ENCODE measurements at regions not wholly inside any gene's neighbourhood (a gene's known extent, or its start where the extent isn't known, plus 50 kb on each side); places are given as distances from the start of the nearest gene placed in this dataset.
"Not testable (repeated sequence)": the region's sequence is repeated elsewhere in the genome, so short reads cannot be mapped to it uniquely, and the experiment has no call there.

GRCh38 chr6:94213226-94213625, 793.9 kb upstream of the EPHA7 start:
- DNase-seq = no peak

DNA sequence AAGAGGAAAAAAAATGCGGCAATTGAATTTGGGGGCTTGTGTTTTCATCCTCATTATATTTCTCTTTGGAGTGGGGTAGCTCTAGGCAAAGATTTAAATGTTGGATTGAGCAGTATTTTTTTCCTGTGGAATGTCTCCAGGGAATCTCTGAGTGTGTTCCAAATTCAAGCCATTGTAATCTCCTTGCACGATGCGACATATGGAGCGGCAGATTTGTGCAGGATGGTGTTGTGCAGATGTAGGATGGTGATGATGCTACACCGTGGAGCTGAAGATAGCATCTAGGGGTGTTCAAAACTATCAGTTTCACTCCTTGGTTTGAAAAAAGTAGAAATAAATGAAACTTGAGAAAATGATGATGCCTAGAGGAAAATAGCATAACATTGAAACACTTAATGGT, 777.5 kb upstream of the EPHA7 start:
- no peak for DNase-seq

GRCh38 chr6:94190030-94190429, 770.7 kb upstream of the EPHA7 start:
- no peak for DNase-seq

- no peak for DNase-seq
Observed at GRCh38 chr6:94184666-94185464, 765.5 kb upstream of the EPHA7 start.

DNA sequence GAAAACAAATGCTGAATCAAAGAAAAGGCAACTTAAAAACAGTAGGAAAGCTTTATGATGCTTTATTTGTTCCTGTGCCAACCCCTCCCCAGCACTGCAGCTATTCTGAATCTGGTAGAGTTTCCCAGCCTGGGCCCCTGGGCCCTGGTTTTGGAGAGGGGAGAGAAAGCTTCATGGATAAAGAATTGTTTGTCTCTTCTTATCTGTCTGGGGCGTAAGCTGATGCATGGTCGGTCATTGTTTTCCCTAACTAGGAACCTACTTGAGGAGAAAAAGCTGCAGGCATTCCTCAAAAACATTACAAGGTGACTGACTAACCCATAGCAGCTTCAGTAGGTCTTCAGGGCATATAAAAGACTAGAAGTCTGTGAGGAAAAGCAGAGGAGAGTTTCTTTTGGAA, 758.1 kb upstream of the EPHA7 start:
- DNase-seq = no peak

DNA sequence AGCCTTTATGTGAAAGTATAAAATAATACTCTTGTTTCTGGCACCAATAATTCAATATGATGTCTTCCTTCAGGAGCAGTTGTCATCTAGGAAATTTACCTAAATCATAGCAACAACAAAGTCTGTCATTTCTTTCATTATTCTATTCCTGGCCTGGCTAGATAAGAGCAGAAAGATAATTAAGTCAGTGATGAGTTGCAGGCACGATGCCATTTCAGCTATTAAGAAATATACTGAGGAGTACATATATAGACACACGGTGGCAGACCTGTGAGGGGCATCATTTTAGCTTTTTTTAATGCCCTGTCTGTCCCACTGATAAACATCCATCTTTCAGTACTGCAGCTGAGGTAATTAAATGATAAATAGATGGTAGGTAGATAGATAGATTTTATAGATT, 756.1 kb upstream of the EPHA7 start:
- DNase-seq = no peak

GRCh38 chr6:94163877-94164276, 744.5 kb upstream of the EPHA7 start:
- no peak for DNase-seq

DNA sequence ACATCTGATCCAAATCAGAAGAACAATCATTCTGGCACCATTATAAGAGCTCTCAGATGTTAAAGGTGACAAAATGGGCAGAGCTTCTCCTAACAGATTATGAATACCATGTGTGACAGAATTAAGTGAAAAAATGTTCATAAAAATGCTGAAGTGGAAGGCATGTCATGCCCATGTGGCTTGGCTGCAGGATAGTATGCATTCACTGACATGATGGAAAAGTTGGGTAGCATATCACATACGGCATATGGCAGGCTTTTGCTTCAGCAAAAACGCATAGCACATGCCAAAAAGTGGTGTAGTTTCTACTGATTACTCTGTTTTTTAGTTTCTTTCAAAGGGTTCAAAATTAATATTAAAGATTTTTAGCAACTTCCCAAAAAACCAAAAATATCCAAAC, 731.5 kb upstream of the EPHA7 start:
- no peak for DNase-seq

DNA sequence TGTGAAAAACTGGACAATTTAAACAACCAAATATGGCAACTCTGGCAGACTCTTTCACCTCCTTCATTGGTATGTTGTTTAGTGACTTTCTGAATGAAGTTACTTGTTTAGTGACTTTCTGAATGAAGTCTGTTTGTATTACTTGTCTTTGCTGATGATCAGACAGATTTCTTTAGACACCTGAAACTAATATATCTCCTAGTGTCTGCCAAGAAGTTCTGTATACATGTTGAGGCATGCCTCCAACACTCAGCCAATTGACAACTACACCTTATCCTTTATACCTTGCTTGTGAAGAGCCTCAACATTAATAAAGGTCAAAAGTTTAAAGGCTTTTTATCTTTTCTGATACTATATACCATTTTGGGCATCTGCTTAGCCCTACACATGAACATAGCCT, 725.4 kb upstream of the EPHA7 start:
- no peak for DNase-seq

GRCh38 chr6:94137178-94137577, 717.8 kb upstream of the EPHA7 start:
- not testable (repeated sequence) for DNase-seq

DNA sequence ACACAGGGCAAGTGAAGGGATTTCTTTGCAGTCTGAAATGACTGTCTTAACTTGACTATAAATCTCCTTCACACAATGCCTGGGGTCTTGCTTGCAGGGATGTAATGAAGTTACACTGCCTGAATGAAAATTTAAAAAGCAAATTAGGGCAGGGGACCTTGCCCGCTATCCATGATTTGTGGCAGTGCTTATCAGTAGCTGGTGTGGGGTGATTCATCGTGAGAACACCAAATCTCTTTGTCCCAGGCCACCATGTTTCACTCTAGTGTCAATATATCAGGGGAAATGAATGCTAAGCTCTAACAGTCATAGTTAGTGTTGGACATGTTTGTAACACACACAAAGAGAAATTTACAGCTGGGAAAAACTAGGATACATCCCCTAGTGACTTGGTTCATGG, 713.7 kb upstream of the EPHA7 start:
- DNase-seq = no peak

DNA sequence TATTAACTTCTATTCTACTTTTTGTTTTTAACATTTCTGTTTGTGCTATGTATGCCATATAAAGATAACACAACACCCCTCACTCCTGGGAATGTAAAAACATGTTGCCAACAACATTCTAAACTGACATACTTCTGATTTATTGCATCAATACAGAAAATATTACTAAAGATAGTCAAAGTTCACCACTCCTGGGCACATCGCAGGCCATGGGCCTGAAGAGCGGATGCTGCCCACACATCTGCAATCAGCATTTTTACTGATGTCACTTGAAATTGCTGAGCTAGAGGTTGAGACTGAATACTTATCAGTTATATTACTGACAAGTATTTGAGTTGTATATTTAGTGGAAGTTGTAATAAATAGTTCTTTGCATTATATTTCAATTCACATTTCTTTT, 711.9 kb upstream of the EPHA7 start:
- DNase-seq = no peak

DNA sequence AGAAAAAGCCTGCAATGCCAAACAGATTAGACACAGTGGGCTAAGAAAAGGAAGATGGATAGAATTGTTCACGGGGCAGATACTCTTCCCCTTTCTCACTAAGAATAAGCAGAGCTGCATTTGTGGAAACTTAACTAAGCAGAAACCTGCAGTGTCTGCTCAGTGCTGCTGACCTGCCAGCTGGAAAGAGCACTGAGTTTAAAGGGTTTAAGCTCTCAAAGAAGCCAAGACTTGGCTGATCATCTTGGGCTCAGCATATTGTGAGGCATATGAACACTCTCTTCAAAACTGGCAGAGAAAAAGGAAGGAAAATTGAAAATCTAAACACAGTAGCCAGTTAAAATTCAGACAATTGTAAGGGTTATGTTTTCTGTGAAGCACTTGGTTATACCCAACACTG, 711.1 kb upstream of the EPHA7 start:
- DNase-seq = peak; percentile 41

DNA sequence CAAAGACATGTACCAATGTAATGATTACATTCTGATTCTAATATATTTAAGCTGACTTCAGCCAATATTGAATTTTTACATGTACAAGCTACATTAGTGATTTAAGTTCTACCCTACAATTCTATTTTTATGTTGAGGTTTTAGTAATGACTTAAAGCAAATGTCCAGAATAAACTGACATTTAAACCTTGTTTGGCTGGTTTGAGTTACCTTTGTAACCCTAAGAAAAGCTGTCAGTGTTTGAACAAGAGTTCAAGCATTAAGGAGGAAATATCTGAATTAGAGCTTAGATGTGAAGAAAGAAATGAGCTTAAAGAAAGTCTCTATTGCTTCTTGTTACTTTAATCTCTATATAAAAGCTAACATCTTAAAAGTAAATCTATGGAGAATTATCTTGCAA, 710.6 kb upstream of the EPHA7 start:
- DNase-seq = no peak

DNA sequence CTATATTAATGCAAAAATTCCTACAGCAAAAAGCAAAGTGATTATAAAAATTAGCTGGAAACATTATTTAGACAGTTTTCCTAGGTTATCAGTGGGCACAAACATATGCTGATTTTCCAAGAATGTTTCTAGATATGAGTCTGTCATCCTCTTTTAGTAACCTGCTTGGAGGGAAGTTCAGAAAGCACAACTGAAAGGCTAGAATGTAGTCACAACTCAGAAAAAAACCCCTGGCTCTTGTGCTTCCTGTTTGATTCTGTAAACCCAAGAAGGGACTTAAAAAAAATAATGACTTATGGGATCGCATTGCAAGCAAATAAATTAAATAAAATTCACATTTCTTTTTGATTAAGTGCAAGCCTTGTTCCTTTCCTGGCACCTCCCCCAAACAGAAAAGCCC, 708.4 kb upstream of the EPHA7 start:
- DNase-seq = no peak

DNA sequence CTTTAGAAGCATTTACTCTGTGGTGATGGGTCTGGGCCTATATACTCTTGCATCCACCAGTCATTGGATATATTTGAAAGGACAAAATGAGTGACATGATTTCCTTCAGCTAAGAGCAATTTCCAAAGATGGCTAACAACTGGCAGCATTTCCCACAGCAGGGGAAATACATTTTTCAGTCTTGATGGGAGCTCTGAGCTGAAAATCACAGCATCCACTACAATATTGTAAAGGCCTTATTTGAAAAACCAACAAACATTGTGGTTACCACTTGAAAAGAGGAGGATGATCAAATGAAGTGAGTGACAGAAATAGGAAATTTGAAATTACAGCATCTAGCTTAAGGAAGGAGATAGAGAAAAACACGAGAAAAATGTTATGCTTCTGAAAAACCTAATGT, 705.0 kb upstream of the EPHA7 start:
- DNase-seq = no peak

- DNase-seq = no peak
Observed at GRCh38 chr6:94121094-94121493, 701.7 kb upstream of the EPHA7 start.

DNA sequence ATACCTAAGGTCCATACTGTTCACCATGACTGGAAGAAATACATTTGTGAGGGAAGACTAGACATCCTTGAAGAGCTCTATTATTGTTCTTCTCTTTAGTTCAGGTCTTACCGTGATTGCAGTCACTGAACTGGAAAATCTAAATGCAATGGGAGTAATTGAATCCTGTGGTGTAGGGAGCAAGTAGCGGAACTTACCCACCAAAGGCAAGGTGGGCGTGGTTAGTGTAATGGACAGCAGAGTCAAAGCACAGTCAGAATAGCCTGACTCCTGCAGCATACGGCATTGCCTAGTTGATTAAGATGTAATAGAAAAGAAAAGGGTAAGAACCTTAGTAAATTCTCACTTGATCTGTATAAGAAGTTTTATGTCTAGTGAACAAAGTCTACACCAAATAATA, 679.7 kb upstream of the EPHA7 start:
- no peak for DNase-seq

GRCh38 chr6:94095961-94096360, 676.6 kb upstream of the EPHA7 start:
- no peak for DNase-seq

- DNase-seq = no peak
Observed at GRCh38 chr6:94089941-94090340, 670.6 kb upstream of the EPHA7 start.

DNA sequence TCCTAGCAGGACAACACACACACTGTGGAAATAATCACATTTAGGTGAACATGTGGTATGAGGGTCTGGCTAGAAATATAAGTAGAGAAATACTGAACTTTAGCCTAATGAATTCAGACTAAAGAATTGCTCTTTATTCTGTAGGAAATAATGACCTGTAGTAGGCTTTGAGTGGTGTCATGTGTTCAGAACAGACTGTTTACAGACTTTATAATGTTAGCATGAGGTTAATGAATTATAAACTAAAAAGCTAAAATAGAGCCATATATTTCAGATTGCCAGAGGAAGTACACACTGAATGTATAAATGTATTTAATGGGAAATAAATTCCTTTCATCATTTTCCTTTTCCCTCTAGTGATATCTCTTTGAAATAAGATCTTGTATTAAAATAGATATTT, 669.5 kb upstream of the EPHA7 start:
- no peak for DNase-seq

DNA sequence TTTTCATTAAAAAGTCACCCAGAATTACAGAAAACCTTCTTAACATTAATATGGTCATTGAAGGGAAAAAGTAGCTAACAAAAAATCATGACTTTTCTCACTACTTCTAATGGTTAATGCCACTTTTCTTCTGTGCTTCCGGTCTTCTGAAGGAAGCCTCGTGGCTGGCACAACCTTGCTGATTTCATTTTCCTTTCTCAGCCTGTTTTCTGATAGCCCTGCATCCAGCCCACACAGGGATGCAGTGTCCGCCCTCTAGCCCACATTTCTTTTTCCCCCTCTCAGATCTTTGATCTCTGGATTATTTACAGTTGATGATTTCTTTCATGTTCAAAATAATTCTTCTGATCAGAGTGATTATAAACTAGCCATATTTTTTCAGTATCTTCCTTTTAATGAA, 655.4 kb upstream of the EPHA7 start:
- DNase-seq = no peak

DNA sequence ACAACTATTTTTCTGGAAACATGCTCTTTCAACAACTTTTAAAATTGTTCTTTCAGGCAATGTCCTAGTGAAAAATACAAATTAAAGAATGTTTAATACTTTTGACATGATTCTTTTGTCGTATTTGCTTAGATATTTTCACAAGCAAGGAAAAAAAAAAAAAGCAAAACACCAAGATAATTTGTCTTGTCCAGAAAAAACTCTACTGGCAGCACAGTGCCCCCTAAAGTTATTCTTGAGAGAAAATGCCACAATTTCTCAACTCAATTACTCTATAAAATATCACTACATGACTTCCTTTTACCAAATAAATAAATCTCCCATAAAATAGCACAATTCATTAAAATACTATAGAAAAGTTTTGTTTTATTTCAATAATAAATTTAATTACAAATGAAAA, 652.5 kb upstream of the EPHA7 start:
- peak; percentile 11 for DNase-seq

DNA sequence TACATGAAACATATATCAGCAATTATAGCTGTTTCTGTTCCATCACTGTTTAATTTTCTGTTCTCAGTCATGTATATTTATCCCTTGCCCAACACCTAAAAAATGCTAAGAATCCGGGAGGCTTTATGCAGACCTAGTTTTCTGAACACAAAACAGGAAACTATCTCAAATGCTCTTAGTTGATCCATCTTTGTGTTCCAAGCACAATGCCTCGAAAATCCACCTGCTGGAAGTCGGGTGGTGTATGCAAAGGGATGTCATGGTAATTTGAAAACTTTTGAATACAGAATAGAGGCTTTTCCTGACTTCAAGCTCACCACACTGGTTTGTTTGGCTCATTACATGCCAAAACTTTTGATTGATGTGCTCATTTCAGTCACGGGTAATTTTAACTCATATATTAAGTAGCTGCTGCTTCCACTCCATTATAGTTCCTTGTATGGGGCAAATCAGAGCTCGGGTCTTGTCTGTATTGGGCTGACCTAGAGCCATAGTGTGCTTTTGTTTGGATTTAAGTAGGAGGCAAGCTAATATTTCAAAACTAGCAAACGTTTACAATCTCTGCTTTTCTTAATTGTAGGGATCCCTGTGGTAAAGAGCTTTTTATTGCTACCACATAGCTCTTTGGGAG, 646.5 kb upstream of the EPHA7 start:
- DNase-seq = no peak

- no peak for DNase-seq
Observed at GRCh38 chr6:94052749-94053148, 633.4 kb upstream of the EPHA7 start.

All from eye (tissue), 1 donor.